HFF-Myc (cell line): ENCODE measurements at regions not wholly inside any gene's neighbourhood (a gene's known extent, or its start where the extent isn't known, plus 50 kb on each side); places are given as distances from the start of the nearest gene placed in this dataset.

Experiments
- DNase-seq: peaks from one replicate; pipeline ENCODE4 v3.0.0-alpha.2; 2011; ENCODE audit warnings: low read depth; ENCODE audit errors: extremely low read depth
- H3K4me3 ChIP-seq: replicated peaks from 2 replicates; pipeline ENCODE4 v1.5.1; 2011; ENCODE audit warnings: low read depth, mild to moderate bottlenecking, control low read depth, low read length
- CTCF ChIP-seq: IDR thresholded peaks from 2 replicates; pipeline ENCODE4 v1.5.1; 2012; ENCODE audit warnings: mild to moderate bottlenecking, low read depth, low read length, control low read depth; ENCODE audit errors: missing control alignments

GRCh38 chr21:39029900-39030884 lies 153.1 kb downstream of the PSMG1 start:
- no peak overlapping the region for H3K4me3 ChIP-seq
- no peak for TF ChIP-seq CTCF
- no peak for DNase-seq

GRCh38 chr21:39029086-39029755 lies 154.0 kb downstream of the PSMG1 start:
- no peak overlapping the region for H3K4me3 ChIP-seq
- no peak for TF ChIP-seq CTCF
- DNase-seq, result peak; percentile 51

GRCh38 chr21:39025198-39025597 lies 158.1 kb downstream of the PSMG1 start:
- no peak for TF ChIP-seq CTCF
- no peak overlapping the region for H3K4me3 ChIP-seq
- DNase-seq, result no peak

- no peak overlapping the region for H3K4me3 ChIP-seq
- DNase-seq, result no peak
- no peak for TF ChIP-seq CTCF
Observed at GRCh38 chr21:39024538-39024937, 158.7 kb downstream of the PSMG1 start.

- TF ChIP-seq CTCF, result no peak
- DNase-seq, result no peak
- no peak overlapping the region for H3K4me3 ChIP-seq
Observed at GRCh38 chr21:39022863-39023693, 160.2 kb downstream of the PSMG1 start.

- DNase-seq, result no peak
- H3K4me3 ChIP-seq, result no peak overlapping the region
- no peak for TF ChIP-seq CTCF
Observed at GRCh38 chr21:39022466-39022862, 160.8 kb downstream of the PSMG1 start.
